DOHH2 (cell line): ENCODE measurements at regions not wholly inside any gene's neighbourhood (a gene's known extent, or its start where the extent isn't known, plus 50 kb on each side); places are given as distances from the start of the nearest gene placed in this dataset.
"Not testable (repeated sequence)": the region's sequence is repeated elsewhere in the genome, so short reads cannot be mapped to it uniquely, and the experiment has no call there.

Source experiments
- H3F3A ChIP-seq: fragments of 200-600 bp; sonication (generic), shearing (Covaris generic); 2 replicates; pipeline ENCODE4 v1.6.0; 2016; ENCODE audit warnings: antibody characterized with exemption, mild to moderate bottlenecking; ENCODE audit not compliant: control insufficient read depth, insufficient read depth
- H3K27ac ChIP-seq: fragments of 200-600 bp; sonication (generic); 2 replicates; pipeline ENCODE4 v1.5.1; 2014; ENCODE audit warnings: low read depth, mild to moderate bottlenecking, low read length, moderate library complexity
- H3K27me3 ChIP-seq: fragments of 200-600 bp; sonication (generic); 2 replicates; pipeline ENCODE4 v1.6.1; 2014; ENCODE audit warnings: mild to moderate bottlenecking, low read length, mixed read lengths; ENCODE audit not compliant: control insufficient read depth
- H3K36me3 ChIP-seq: fragments of 200-600 bp; sonication (generic); 2 replicates; pipeline ENCODE4 v1.6.1; 2014; ENCODE audit warnings: mild to moderate bottlenecking, low read length, moderate library complexity, mixed read lengths; ENCODE audit not compliant: control insufficient read depth
- H3K4me1 ChIP-seq: fragments of 200-600 bp; sonication (generic); 2 replicates; pipeline ENCODE4 v1.6.1; 2014; ENCODE audit warnings: mild to moderate bottlenecking, low read length, mixed read lengths; ENCODE audit not compliant: control insufficient read depth
- H3K4me2 ChIP-seq: fragments of 200-600 bp; sonication (generic); 2 replicates; pipeline ENCODE4 v1.6.0; 2014; ENCODE audit warnings: mild to moderate bottlenecking, low read length, moderate library complexity
- H3K4me3 ChIP-seq: fragments of 200-600 bp; sonication (generic); 2 replicates; pipeline ENCODE4 v1.5.1; 2014; ENCODE audit warnings: mild to moderate bottlenecking, low read length, mixed read lengths
- H3K79me2 ChIP-seq: fragments of 200-600 bp; sonication (generic); 2 replicates; pipeline ENCODE4 v1.6.1; 2014; ENCODE audit warnings: mild to moderate bottlenecking, low read length, mixed read lengths; ENCODE audit not compliant: control insufficient read depth
- H3K9me2 ChIP-seq: fragments of 200-600 bp; sonication (generic); replicated peaks from 2 replicates; pipeline ENCODE4 v1.6.1; 2014; ENCODE audit warnings: mild to moderate bottlenecking, low read length, mixed read lengths; ENCODE audit not compliant: control insufficient read depth
- H3K9me3 ChIP-seq: fragments of 200-600 bp; sonication (generic); 2 replicates; pipeline ENCODE4 v1.6.1; 2014; ENCODE audit warnings: antibody characterized with exemption, low read length, mixed read lengths; ENCODE audit not compliant: control insufficient read depth, insufficient read depth
- H4K20me1 ChIP-seq: fragments of 200-600 bp; sonication (generic); 2 replicates; pipeline ENCODE4 v1.6.0; 2014; ENCODE audit warnings: low read depth, mild to moderate bottlenecking, antibody characterized with exemption, low read length, moderate library complexity; ENCODE audit not compliant: control insufficient read depth, insufficient read depth
- CTCF ChIP-seq: fragments of 200-600 bp; sonication (generic); IDR thresholded peaks from one replicate; pipeline ENCODE4 v1.5.1; 2014; ENCODE audit warnings: antibody characterized with exemption, mild to moderate bottlenecking, low read depth, low read length; ENCODE audit not compliant: poor library complexity, severe bottlenecking
- EZH2phosphoT487 ChIP-seq: fragments of 200-600 bp; sonication (generic); IDR thresholded peaks from 2 replicates; pipeline ENCODE4 v1.6.1; 2017; ENCODE audit warnings: borderline replicate concordance, mild to moderate bottlenecking, antibody characterized with exemption, low read length, moderate library complexity, mixed read lengths

DNA sequence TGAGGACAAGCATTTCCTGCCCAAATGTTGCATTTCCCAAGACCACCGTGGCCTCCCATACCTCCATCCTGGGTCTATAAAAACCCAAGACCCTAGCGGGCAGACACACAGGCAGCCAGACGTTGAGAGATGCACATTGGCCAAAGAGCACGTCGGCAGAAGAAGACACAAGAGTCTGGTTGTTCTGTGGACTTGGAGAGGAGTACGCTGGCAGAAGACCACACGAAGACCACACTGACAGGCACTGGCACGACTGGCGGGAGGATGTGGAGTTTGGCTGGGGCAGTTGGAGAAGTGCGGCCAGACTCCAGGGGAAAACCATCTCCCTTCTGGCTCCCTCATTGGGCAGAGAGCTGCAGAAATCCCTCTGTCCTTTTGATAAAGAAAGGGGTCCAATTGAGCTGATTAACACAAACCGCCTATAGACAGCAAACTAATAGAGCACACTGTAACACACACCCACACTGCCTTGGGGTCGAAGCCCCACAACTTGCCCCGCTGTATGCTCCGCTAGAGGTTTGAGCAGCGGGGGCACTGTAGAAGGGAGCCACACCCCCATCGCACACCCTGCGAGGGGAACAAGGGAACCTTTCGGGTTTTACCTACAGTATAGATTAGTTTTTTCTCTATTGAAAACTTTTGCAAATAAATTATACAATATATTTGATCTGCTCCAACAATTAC is 376.7 kb upstream of the KLHL4 start:
- H3K4me1 ChIP-seq = no peaks in the 10 kb centered on the region
- H3K9me2 ChIP-seq = no peaks in the 10 kb centered on the region
- TF ChIP-seq EZH2phosphoT487 (no peak), CTCF (no peak)
- no peak overlapping the region for H3K4me3 ChIP-seq
- no peaks in the 10 kb centered on the region for H3K79me2 ChIP-seq
- H3K36me3 ChIP-seq = no peaks in the 10 kb centered on the region
- no peaks in the 10 kb centered on the region for H3F3A ChIP-seq
- no peaks in the 10 kb centered on the region for H4K20me1 ChIP-seq
- no peaks in the 10 kb centered on the region for H3K9me3 ChIP-seq
- no peak overlapping the region for H3K4me2 ChIP-seq
- no peak overlapping the region for H3K27ac ChIP-seq
- H3K27me3 ChIP-seq = no peaks in the 10 kb centered on the region

GRCh38 chrX:87160435-87161010 is 357.1 kb upstream of the KLHL4 start:
- H3K9me3 ChIP-seq = no peaks in the 10 kb centered on the region

GRCh38 chrX:87167841-87168240 is 349.8 kb upstream of the KLHL4 start:
- no peak overlapping the region for H3K4me2 ChIP-seq
- no peaks in the 10 kb centered on the region for H3K27me3 ChIP-seq
- no peaks in the 10 kb centered on the region for H3K36me3 ChIP-seq
- no peaks in the 10 kb centered on the region for H3F3A ChIP-seq
- no peaks in the 10 kb centered on the region for H3K9me3 ChIP-seq
- no peak overlapping the region for H3K27ac ChIP-seq
- H3K79me2 ChIP-seq = no peaks in the 10 kb centered on the region
- H3K4me1 ChIP-seq = no peaks in the 10 kb centered on the region
- H3K9me2 ChIP-seq = no peaks in the 10 kb centered on the region
- no peaks in the 10 kb centered on the region for H4K20me1 ChIP-seq
- TF ChIP-seq CTCF (no peak), EZH2phosphoT487 (no peak)
- no peak overlapping the region for H3K4me3 ChIP-seq

More at GRCh38 chrX:87160435-87161010, 357.1 kb upstream of the KLHL4 start:
- Histone ChIP-seq H3K36me3 (no peaks in the 10 kb centered on the region), H3K27ac (no peak overlapping the region), H3K79me2 (no peaks in the 10 kb centered on the region), H3K27me3 (no peaks in the 10 kb centered on the region), H3K4me1 (no peaks in the 10 kb centered on the region), H3F3A (no peaks in the 10 kb centered on the region), H3K4me2 (no peak overlapping the region), H4K20me1 (no peaks in the 10 kb centered on the region), H3K4me3 (no peak overlapping the region), H3K9me2 (no peaks in the 10 kb centered on the region)
- no peak for TF ChIP-seq EZH2phosphoT487
- no peak for TF ChIP-seq CTCF

- not testable (repeated sequence) for H3K4me1 ChIP-seq, H3K4me3 ChIP-seq, H3K79me2 ChIP-seq, H3K36me3 ChIP-seq, H3K9me2 ChIP-seq, H4K20me1 ChIP-seq, H3F3A ChIP-seq, H3K27ac ChIP-seq, H3K9me3 ChIP-seq, H3K27me3 ChIP-seq, H3K4me2 ChIP-seq
Measured at GRCh38 chrX:87178009-87178408, 339.6 kb upstream of the KLHL4 start.
